ENCODE measurements at regions not wholly inside any gene's neighbourhood (a gene's known extent, or its start where the extent isn't known, plus 50 kb on each side); places are given as distances from the start of the nearest gene placed in this dataset.

- H3K27ac ChIP-seq (ENCODE audit: low read depth, low read length), result no peak overlapping the region
- H3K27me3 ChIP-seq (ENCODE audit: control insufficient read depth, low read length), result no peaks in the 10 kb centered on the region
- H3K9me2 ChIP-seq (replicated peaks; ENCODE audit: control insufficient read depth, low read length), result no peaks in the 10 kb centered on the region
- H3F3A ChIP-seq (ENCODE audit: control insufficient read depth, insufficient read depth), result no peaks in the 10 kb centered on the region
- no peak overlapping the region for H3K4me3 ChIP-seq (ENCODE audit: low read length)
- no peaks in the 10 kb centered on the region for H4K20me1 ChIP-seq (ENCODE audit: control insufficient read depth, insufficient read depth, low read depth, low read length)
- H3K9me3 ChIP-seq (ENCODE audit: control insufficient read depth, insufficient read depth, low read length), result no peaks in the 10 kb centered on the region
- H3K79me2 ChIP-seq (ENCODE audit: control insufficient read depth, low read length), result no peaks in the 10 kb centered on the region
- H3K36me3 ChIP-seq (ENCODE audit: control insufficient read depth, low read length), result no peaks in the 10 kb centered on the region
- no peaks in the 10 kb centered on the region for H3K4me1 ChIP-seq (ENCODE audit: control insufficient read depth, low read length)
- no peak overlapping the region for H3K4me2 ChIP-seq (ENCODE audit: low read length)
- no peak for TF ChIP-seq CTCF (IDR thresholded peaks at IDR 0.05; ENCODE audit: low read depth, low read length, poor library complexity, severe bottlenecking)
- TF ChIP-seq EZH2phosphoT487 (IDR thresholded peaks at IDR 0.05; ENCODE audit: borderline replicate concordance, low read length), result no peak
Measured at GRCh38 chr11:106276126-106276525, 198.7 kb downstream of the AASDHPPT start.

- no peaks in the 10 kb centered on the region for H3K36me3 ChIP-seq (ENCODE audit: control insufficient read depth, low read length)
- H4K20me1 ChIP-seq (ENCODE audit: control insufficient read depth, insufficient read depth, low read depth, low read length), result no peaks in the 10 kb centered on the region
- no peaks in the 10 kb centered on the region for H3F3A ChIP-seq (ENCODE audit: control insufficient read depth, insufficient read depth)
- no peaks in the 10 kb centered on the region for H3K79me2 ChIP-seq (ENCODE audit: control insufficient read depth, low read length)
- H3K4me2 ChIP-seq (ENCODE audit: low read length), result no peak overlapping the region
- no peaks in the 10 kb centered on the region for H3K9me2 ChIP-seq (replicated peaks; ENCODE audit: control insufficient read depth, low read length)
- H3K4me1 ChIP-seq (ENCODE audit: control insufficient read depth, low read length), result no peaks in the 10 kb centered on the region
- H3K27me3 ChIP-seq (ENCODE audit: control insufficient read depth, low read length), result no peaks in the 10 kb centered on the region
- no peak for TF ChIP-seq CTCF (IDR thresholded peaks at IDR 0.05; ENCODE audit: low read depth, low read length, poor library complexity, severe bottlenecking)
- H3K27ac ChIP-seq (ENCODE audit: low read depth, low read length), result no peak overlapping the region
- H3K4me3 ChIP-seq (ENCODE audit: low read length), result no peak overlapping the region
- no peaks in the 10 kb centered on the region for H3K9me3 ChIP-seq (ENCODE audit: control insufficient read depth, insufficient read depth, low read length)
Measured at GRCh38 chr11:106276859-106277436, 199.5 kb downstream of the AASDHPPT start.

GRCh38 chr11:106277484-106277883 is 200.0 kb downstream of the AASDHPPT start:
- H3K36me3 ChIP-seq (ENCODE audit: control insufficient read depth, low read length), result no peaks in the 10 kb centered on the region
- H3F3A ChIP-seq (ENCODE audit: control insufficient read depth, insufficient read depth), result no peaks in the 10 kb centered on the region
- no peak overlapping the region for H3K27ac ChIP-seq (ENCODE audit: low read depth, low read length)
- no peaks in the 10 kb centered on the region for H4K20me1 ChIP-seq (ENCODE audit: control insufficient read depth, insufficient read depth, low read depth, low read length)
- H3K4me3 ChIP-seq (ENCODE audit: low read length), result no peak overlapping the region
- no peaks in the 10 kb centered on the region for H3K4me1 ChIP-seq (ENCODE audit: control insufficient read depth, low read length)
- no peak overlapping the region for H3K4me2 ChIP-seq (ENCODE audit: low read length)
- no peaks in the 10 kb centered on the region for H3K9me2 ChIP-seq (replicated peaks; ENCODE audit: control insufficient read depth, low read length)
- no peaks in the 10 kb centered on the region for H3K27me3 ChIP-seq (ENCODE audit: control insufficient read depth, low read length)
- H3K9me3 ChIP-seq (ENCODE audit: control insufficient read depth, insufficient read depth, low read length), result no peaks in the 10 kb centered on the region
- H3K79me2 ChIP-seq (ENCODE audit: control insufficient read depth, low read length), result no peaks in the 10 kb centered on the region
- TF ChIP-seq EZH2phosphoT487 (IDR thresholded peaks at IDR 0.05; ENCODE audit: borderline replicate concordance, low read length) (no peak), CTCF (IDR thresholded peaks at IDR 0.05; ENCODE audit: low read depth, low read length, poor library complexity, severe bottlenecking) (no peak)
